ENCODE measurements at regions not wholly inside any gene's neighbourhood (a gene's known extent, or its start where the extent isn't known, plus 50 kb on each side); places are given as distances from the start of the nearest gene placed in this dataset.
A peak's percentile ranks its signal among the peaks of the same experiment; 100 is the strongest.
"Not testable (repeated sequence)": the region's sequence is repeated elsewhere in the genome, so short reads cannot be mapped to it uniquely, and the experiment has no call there.

- DNase-seq = peak in 1 of 2 experiments; percentile 31
These were observed 66.6 kb downstream of the TNFAIP3 start for GRCh38 chr6:137933696-137934095.

GRCh38 chr6:137936798-137937197 is 69.7 kb downstream of the TNFAIP3 start:
- DNase-seq = no peak

- no peak for DNase-seq
These were observed 70.8 kb downstream of the TNFAIP3 start for GRCh38 chr6:137937834-137938233.

GRCh38 chr6:137938770-137939379 is 71.8 kb downstream of the TNFAIP3 start:
- DNase-seq = no peak

- DNase-seq = no peak
These were observed 74.9 kb downstream of the TNFAIP3 start for GRCh38 chr6:137941995-137942394.

- no peak for DNase-seq
These were observed 75.7 kb downstream of the TNFAIP3 start for GRCh38 chr6:137942736-137943135.

GRCh38 chr6:137944381-137944780 is 77.3 kb downstream of the TNFAIP3 start:
- not testable (repeated sequence) for DNase-seq

GRCh38 chr6:137944793-137945498 is 77.9 kb downstream of the TNFAIP3 start:
- peak in 1 of 2 experiments; percentile 22 for DNase-seq

GRCh38 chr6:137949686-137950390 is 82.8 kb downstream of the TNFAIP3 start:
- no peak for DNase-seq

GRCh38 chr6:137950581-137950980 is 83.5 kb downstream of the TNFAIP3 start:
- DNase-seq = no peak

GRCh38 chr6:137951064-137951597 is 84.1 kb downstream of the TNFAIP3 start:
- DNase-seq = no peak

- DNase-seq = no peak
These were observed 85.2 kb downstream of the TNFAIP3 start for GRCh38 chr6:137952247-137952646.

- DNase-seq = no peak
These were observed 86.7 kb downstream of the TNFAIP3 start for GRCh38 chr6:137953761-137954160.

GRCh38 chr6:137954253-137954652 is 87.2 kb downstream of the TNFAIP3 start:
- no peak for DNase-seq

- DNase-seq = no peak
These were observed 89.0 kb downstream of the TNFAIP3 start for GRCh38 chr6:137956098-137956488.

- DNase-seq = no peak
These were observed 90.4 kb downstream of the TNFAIP3 start for GRCh38 chr6:137957471-137957870.

- DNase-seq = no peak
These were observed 91.9 kb downstream of the TNFAIP3 start for GRCh38 chr6:137958811-137959565.

GRCh38 chr6:137962725-137963124 is 95.7 kb downstream of the TNFAIP3 start:
- no peak for DNase-seq

GRCh38 chr6:137964876-137965275 is 97.8 kb downstream of the TNFAIP3 start:
- DNase-seq = no peak

- no peak for DNase-seq
These were observed 100.8 kb downstream of the TNFAIP3 start for GRCh38 chr6:137967689-137968454.

GRCh38 chr6:137968455-137968804 is 101.4 kb downstream of the TNFAIP3 start:
- DNase-seq = no peak

- DNase-seq = no peak
These were observed 101.8 kb downstream of the TNFAIP3 start for GRCh38 chr6:137968901-137969300.

Data from NCI-H446 (cell line).